ENCODE measurements at regions not wholly inside any gene's neighbourhood (a gene's known extent, or its start where the extent isn't known, plus 50 kb on each side); places are given as distances from the start of the nearest gene placed in this dataset.
"Not testable (repeated sequence)": the region's sequence is repeated elsewhere in the genome, so short reads cannot be mapped to it uniquely, and the experiment has no call there.

DNA sequence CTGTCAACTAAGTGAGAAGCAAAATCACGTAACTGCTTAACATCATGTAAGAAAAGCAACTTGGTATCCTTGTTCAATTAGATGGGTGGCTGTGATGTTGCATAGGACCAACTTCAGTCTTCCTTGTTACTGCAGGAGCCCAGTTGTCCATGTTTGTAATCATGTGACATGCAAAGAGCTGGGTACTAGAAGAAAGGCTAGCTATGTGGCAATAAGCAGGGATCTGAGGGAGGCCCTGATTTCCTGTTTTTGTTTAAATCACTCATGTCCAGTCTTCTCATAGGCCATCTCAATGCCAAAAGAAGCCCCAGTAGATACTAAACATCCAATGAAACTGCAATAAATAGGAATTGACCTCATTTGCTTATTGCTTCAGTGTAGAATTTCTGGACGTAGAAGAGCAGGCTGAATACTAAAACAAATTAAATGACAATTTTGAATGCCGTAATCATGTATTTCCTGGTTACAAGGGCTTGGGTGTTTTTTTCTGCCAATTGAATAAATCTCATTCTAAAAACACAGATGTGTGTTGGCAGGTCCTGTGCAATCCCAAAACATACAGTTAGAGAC, 140.8 kb upstream of the ARHGAP20 start:
- no peak overlapping the region for H3K4me3 ChIP-seq (ENCODE audit: low read depth in 2 of 2, low read length in 2 of 2)
- POLR2A ChIA-PET, result no interaction called here
- no peaks in the 10 kb centered on the region for H3K36me3 ChIP-seq (ENCODE audit: control insufficient read depth, insufficient read depth, low read length)
- intact Hi-C loops (cut with micrococcal nuclease; ENCODE audit: unreplicated experiment) (no loop called here), in situ Hi-C loops (cut with HindIII; ENCODE audit: low pct_unique_long_range_greater_than_20kb, low sequenced_read_pairs) (no loop called here)
- no peaks in the 10 kb centered on the region for H3K9me3 ChIP-seq (ENCODE audit: control insufficient read depth, insufficient read depth, low read depth, low read length)
- BruUV-seq (replicated peaks), result no TSS peak
- ATAC-seq (no peak), DNase-seq (ENCODE audit: low read depth, low spot score) (no peak)
- H3K27ac ChIP-seq (ENCODE audit: low read length), result no peak overlapping the region
- CTCF ChIA-PET, result no interaction called here
- H3K4me1 ChIP-seq (ENCODE audit: control insufficient read depth, insufficient read depth, low read length), result no peaks in the 10 kb centered on the region
- no peaks in the 10 kb centered on the region for H3K27me3 ChIP-seq (ENCODE audit: control insufficient read depth, insufficient read depth, low read length)
- no peak for TF ChIP-seq SIN3A (IDR thresholded peaks at IDR 0.05; ENCODE audit: borderline replicate concordance, insufficient read depth, low read depth, low read length)
- no peak for TF ChIP-seq TCF7L2 (IDR thresholded peaks at IDR 0.05; ENCODE audit: low read depth, low read length)
- TF ChIP-seq, protein P1, sequence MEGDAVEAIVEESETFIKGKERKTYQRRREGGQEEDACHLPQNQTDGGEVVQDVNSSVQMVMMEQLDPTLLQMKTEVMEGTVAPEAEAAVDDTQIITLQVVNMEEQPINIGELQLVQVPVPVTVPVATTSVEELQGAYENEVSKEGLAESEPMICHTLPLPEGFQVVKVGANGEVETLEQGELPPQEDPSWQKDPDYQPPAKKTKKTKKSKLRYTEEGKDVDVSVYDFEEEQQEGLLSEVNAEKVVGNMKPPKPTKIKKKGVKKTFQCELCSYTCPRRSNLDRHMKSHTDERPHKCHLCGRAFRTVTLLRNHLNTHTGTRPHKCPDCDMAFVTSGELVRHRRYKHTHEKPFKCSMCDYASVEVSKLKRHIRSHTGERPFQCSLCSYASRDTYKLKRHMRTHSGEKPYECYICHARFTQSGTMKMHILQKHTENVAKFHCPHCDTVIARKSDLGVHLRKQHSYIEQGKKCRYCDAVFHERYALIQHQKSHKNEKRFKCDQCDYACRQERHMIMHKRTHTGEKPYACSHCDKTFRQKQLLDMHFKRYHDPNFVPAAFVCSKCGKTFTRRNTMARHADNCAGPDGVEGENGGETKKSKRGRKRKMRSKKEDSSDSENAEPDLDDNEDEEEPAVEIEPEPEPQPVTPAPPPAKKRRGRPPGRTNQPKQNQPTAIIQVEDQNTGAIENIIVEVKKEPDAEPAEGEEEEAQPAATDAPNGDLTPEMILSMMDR (IDR thresholded peaks at IDR 0.05), result no peak
- TF ChIP-seq REST (IDR thresholded peaks at IDR 0.05; ENCODE audit: insufficient read depth in 1 of 2, low read depth in 2 of 2, low read length in 1 of 2), result no peak
- TF ChIP-seq POLR2AphosphoS5 (IDR thresholded peaks at IDR 0.05; ENCODE audit: low read depth, low read length), result no peak

- TF ChIP-seq REST (IDR thresholded peaks at IDR 0.05; ENCODE audit: insufficient read depth in 1 of 2, low read depth in 2 of 2, low read length in 1 of 2) (no peak), TCF7L2 (IDR thresholded peaks at IDR 0.05; ENCODE audit: low read depth, low read length) (no peak), POLR2AphosphoS5 (IDR thresholded peaks at IDR 0.05; ENCODE audit: low read depth, low read length) (no peak), SIN3A (IDR thresholded peaks at IDR 0.05; ENCODE audit: borderline replicate concordance, insufficient read depth, low read depth, low read length) (no peak)
- CTCF ChIA-PET, result no interaction called here
- no peaks in the 10 kb centered on the region for H3K27me3 ChIP-seq (ENCODE audit: control insufficient read depth, insufficient read depth, low read length)
- BruUV-seq (replicated peaks), result no TSS peak
- in situ Hi-C loops (cut with HindIII; ENCODE audit: low pct_unique_long_range_greater_than_20kb, low sequenced_read_pairs) (no loop called here), intact Hi-C loops (cut with micrococcal nuclease; ENCODE audit: unreplicated experiment) (no loop called here)
- H3K4me1 ChIP-seq (ENCODE audit: control insufficient read depth, insufficient read depth, low read length), result no peaks in the 10 kb centered on the region
- H3K9me3 ChIP-seq (ENCODE audit: control insufficient read depth, insufficient read depth, low read depth, low read length), result no peaks in the 10 kb centered on the region
- ATAC-seq, result no peak
- H3K27ac ChIP-seq (ENCODE audit: low read length), result no peak overlapping the region
- POLR2A ChIA-PET, result no interaction called here
- no peak overlapping the region for H3K4me3 ChIP-seq (ENCODE audit: low read depth in 2 of 2, low read length in 2 of 2)
- H3K36me3 ChIP-seq (ENCODE audit: control insufficient read depth, insufficient read depth, low read length), result no peaks in the 10 kb centered on the region
- no peak for DNase-seq (ENCODE audit: low read depth, low spot score)
Measured at GRCh38 chr11:110850846-110851245, 138.6 kb upstream of the ARHGAP20 start.

- H3K27ac ChIP-seq (ENCODE audit: low read length); POLR2A ChIA-PET; H3K36me3 ChIP-seq (ENCODE audit: control insufficient read depth, insufficient read depth, low read length); in situ Hi-C loops (cut with HindIII; ENCODE audit: low pct_unique_long_range_greater_than_20kb, low sequenced_read_pairs); DNase-seq (ENCODE audit: low read depth, low spot score); intact Hi-C loops (cut with micrococcal nuclease; ENCODE audit: unreplicated experiment); H3K4me1 ChIP-seq (ENCODE audit: control insufficient read depth, insufficient read depth, low read length); BruUV-seq (replicated peaks); H3K27me3 ChIP-seq (ENCODE audit: control insufficient read depth, insufficient read depth, low read length); H3K4me3 ChIP-seq (ENCODE audit: low read depth in 2 of 2, low read length in 2 of 2); H3K9me3 ChIP-seq (ENCODE audit: control insufficient read depth, insufficient read depth, low read depth, low read length); CTCF ChIA-PET; ATAC-seq: not testable (repeated sequence)
Measured at GRCh38 chr11:110843053-110843452, 130.8 kb upstream of the ARHGAP20 start.
